K562 (cell line): ENCODE measurements at regions not wholly inside any gene's neighbourhood (a gene's known extent, or its start where the extent isn't known, plus 50 kb on each side); places are given as distances from the start of the nearest gene placed in this dataset.

Source experiments
- NELFE ChIP-seq: IDR thresholded peaks from 2 replicates; pipeline ENCODE4 v1.6.1; 2011; ENCODE audit warnings: mild to moderate bottlenecking; ENCODE audit not compliant: insufficient read depth, insufficient read length
- NR2C2 ChIP-seq, 2 experiments: fragments of 200-800 bp in 1 of 2; sonication (Bioruptor generic) in 1 of 2; sonication (generic) in 1 of 2; formaldehyde crosslinking in 1 of 2; IDR thresholded peaks; 2 replicates each; pipeline versions ENCODE4 v1.6.1 to v1.8.0; 2016 to 2022; ENCODE audit warnings: mild to moderate bottlenecking in 1 of 2, missing compliant biosample characterization in 1 of 2, missing genetic modification characterization in 1 of 2, missing genetic modification reagents in 1 of 2
- TAF9B ChIP-seq: fragments of 450-650 bp; IDR thresholded peaks from 2 replicates; pipeline ENCODE4 v1.6.1; 2018; ENCODE audit warnings: mild to moderate bottlenecking; ENCODE audit not compliant: partially characterized antibody
- TRIM24 ChIP-seq, 2 experiments: fragments of 450-650 bp; IDR thresholded peaks; 2 replicates each; pipeline ENCODE4 v1.6.1; 2016
- TF ChIP-seq, protein P1 (sequence below): fragments of 450-650 bp; IDR thresholded peaks from 2 replicates; pipeline ENCODE4 v1.6.1; 2016; ENCODE audit warnings: mild to moderate bottlenecking, moderate library complexity

DNA sequence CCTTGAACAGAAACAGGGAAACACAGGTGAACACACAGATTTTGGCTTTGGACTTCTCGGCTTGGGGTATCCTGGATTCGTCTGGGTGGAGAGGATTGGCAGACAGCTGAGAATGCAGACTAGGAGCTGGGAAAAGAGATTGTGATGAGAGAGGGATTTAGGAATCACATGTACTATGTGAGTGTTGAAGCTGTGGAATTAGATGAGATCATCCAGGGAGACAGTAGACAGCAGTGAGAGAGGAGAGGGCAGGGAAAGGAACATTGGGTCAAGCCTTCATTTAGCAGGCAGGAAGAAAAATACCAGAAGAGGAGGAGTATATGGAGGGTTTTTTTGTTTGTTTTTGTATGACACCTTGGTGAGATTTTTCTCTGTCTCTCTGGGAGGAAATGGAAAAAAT is 262.1 kb upstream of the TBL1XR1 start (continued):
- TF ChIP-seq NELFE: no peak
- no peak for TF ChIP-seq TRIM24 (IDR thresholded peaks at IDR 0.05)
- TF ChIP-seq, protein P1, sequence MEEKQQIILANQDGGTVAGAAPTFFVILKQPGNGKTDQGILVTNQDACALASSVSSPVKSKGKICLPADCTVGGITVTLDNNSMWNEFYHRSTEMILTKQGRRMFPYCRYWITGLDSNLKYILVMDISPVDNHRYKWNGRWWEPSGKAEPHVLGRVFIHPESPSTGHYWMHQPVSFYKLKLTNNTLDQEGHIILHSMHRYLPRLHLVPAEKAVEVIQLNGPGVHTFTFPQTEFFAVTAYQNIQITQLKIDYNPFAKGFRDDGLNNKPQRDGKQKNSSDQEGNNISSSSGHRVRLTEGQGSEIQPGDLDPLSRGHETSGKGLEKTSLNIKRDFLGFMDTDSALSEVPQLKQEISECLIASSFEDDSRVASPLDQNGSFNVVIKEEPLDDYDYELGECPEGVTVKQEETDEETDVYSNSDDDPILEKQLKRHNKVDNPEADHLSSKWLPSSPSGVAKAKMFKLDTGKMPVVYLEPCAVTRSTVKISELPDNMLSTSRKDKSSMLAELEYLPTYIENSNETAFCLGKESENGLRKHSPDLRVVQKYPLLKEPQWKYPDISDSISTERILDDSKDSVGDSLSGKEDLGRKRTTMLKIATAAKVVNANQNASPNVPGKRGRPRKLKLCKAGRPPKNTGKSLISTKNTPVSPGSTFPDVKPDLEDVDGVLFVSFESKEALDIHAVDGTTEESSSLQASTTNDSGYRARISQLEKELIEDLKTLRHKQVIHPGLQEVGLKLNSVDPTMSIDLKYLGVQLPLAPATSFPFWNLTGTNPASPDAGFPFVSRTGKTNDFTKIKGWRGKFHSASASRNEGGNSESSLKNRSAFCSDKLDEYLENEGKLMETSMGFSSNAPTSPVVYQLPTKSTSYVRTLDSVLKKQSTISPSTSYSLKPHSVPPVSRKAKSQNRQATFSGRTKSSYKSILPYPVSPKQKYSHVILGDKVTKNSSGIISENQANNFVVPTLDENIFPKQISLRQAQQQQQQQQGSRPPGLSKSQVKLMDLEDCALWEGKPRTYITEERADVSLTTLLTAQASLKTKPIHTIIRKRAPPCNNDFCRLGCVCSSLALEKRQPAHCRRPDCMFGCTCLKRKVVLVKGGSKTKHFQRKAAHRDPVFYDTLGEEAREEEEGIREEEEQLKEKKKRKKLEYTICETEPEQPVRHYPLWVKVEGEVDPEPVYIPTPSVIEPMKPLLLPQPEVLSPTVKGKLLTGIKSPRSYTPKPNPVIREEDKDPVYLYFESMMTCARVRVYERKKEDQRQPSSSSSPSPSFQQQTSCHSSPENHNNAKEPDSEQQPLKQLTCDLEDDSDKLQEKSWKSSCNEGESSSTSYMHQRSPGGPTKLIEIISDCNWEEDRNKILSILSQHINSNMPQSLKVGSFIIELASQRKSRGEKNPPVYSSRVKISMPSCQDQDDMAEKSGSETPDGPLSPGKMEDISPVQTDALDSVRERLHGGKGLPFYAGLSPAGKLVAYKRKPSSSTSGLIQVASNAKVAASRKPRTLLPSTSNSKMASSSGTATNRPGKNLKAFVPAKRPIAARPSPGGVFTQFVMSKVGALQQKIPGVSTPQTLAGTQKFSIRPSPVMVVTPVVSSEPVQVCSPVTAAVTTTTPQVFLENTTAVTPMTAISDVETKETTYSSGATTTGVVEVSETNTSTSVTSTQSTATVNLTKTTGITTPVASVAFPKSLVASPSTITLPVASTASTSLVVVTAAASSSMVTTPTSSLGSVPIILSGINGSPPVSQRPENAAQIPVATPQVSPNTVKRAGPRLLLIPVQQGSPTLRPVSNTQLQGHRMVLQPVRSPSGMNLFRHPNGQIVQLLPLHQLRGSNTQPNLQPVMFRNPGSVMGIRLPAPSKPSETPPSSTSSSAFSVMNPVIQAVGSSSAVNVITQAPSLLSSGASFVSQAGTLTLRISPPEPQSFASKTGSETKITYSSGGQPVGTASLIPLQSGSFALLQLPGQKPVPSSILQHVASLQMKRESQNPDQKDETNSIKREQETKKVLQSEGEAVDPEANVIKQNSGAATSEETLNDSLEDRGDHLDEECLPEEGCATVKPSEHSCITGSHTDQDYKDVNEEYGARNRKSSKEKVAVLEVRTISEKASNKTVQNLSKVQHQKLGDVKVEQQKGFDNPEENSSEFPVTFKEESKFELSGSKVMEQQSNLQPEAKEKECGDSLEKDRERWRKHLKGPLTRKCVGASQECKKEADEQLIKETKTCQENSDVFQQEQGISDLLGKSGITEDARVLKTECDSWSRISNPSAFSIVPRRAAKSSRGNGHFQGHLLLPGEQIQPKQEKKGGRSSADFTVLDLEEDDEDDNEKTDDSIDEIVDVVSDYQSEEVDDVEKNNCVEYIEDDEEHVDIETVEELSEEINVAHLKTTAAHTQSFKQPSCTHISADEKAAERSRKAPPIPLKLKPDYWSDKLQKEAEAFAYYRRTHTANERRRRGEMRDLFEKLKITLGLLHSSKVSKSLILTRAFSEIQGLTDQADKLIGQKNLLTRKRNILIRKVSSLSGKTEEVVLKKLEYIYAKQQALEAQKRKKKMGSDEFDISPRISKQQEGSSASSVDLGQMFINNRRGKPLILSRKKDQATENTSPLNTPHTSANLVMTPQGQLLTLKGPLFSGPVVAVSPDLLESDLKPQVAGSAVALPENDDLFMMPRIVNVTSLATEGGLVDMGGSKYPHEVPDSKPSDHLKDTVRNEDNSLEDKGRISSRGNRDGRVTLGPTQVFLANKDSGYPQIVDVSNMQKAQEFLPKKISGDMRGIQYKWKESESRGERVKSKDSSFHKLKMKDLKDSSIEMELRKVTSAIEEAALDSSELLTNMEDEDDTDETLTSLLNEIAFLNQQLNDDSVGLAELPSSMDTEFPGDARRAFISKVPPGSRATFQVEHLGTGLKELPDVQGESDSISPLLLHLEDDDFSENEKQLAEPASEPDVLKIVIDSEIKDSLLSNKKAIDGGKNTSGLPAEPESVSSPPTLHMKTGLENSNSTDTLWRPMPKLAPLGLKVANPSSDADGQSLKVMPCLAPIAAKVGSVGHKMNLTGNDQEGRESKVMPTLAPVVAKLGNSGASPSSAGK: no peak
- TF ChIP-seq NR2C2 (CRISPR knock-in tag; IDR thresholded peaks at IDR 0.05): no peak
- no peak for TF ChIP-seq NR2C2 (tag; IDR thresholded peaks at IDR 0.05)
- no peak for TF ChIP-seq TAF9B
